CD4-positive, alpha-beta memory T cell (primary cell): ENCODE measurements at regions not wholly inside any gene's neighbourhood (a gene's known extent, or its start where the extent isn't known, plus 50 kb on each side); places are given as distances from the start of the nearest gene placed in this dataset.

Experiments used
- CTCF ChIA-PET: fragments of 350-600 bp; sonication (Branson Sonifier 250); formaldehyde crosslinking; loops from one replicate; lab custom pipeline; 2021; ENCODE audit warnings: inconsistent platforms; ENCODE audit not compliant: partially characterized antibody; lab: Charles Lee
- POLR2A ChIA-PET: fragments of 350-600 bp; sonication (Branson Sonifier 250); formaldehyde crosslinking; loops from one replicate; lab custom pipeline; 2021; ENCODE audit not compliant: partially characterized antibody; lab: Charles Lee
- DNase-seq, 5 donors: peaks; one replicate each; pipeline versions ENCODE4 v3.0.0 to v3.0.0-alpha.2; 2020 to 2022; ENCODE audit warnings: mixed read lengths in 1 of 5
- H3K27ac ChIP-seq: one replicate; pipeline ENCODE4 v1.7.0; 2013; ENCODE audit warnings: low read depth, low read length
- H3K27me3 ChIP-seq: 2 replicates; pipeline ENCODE4 v1.7.0; 2013; ENCODE audit warnings: mild to moderate bottlenecking, low read length, moderate library complexity; ENCODE audit not compliant: insufficient read depth
- H3K36me3 ChIP-seq: 2 replicates; pipeline ENCODE4 v1.7.0; 2013; ENCODE audit warnings: mild to moderate bottlenecking, low read length, moderate library complexity; ENCODE audit not compliant: insufficient read depth
- H3K4me1 ChIP-seq: 2 replicates; pipeline ENCODE4 v1.7.0; 2013; ENCODE audit warnings: mild to moderate bottlenecking, low read length, moderate library complexity; ENCODE audit not compliant: insufficient read depth
- H3K4me3 ChIP-seq, 2 donors: one replicate each; pipeline ENCODE4 v1.7.0; 2013; ENCODE audit warnings: low read length in 2 of 2, mild to moderate bottlenecking in 1 of 2
- H3K9me3 ChIP-seq, 2 donors: one replicate each; pipeline ENCODE4 v1.7.0; 2013; ENCODE audit warnings: low read length in 2 of 2, control low read depth in 1 of 2; ENCODE audit not compliant: control insufficient read depth in 1 of 2
- H3K27ac Mint-ChIP-seq, 7 donors: one replicate each; pipeline ENCODE4 v1.8.0; 2020 to 2021; ENCODE audit warnings: mixed read lengths in 7 of 7, mild to moderate bottlenecking in 6 of 7, inconsistent platforms in 3 of 7, moderate library complexity in 3 of 7
- H3K27me3 Mint-ChIP-seq, 2 donors: one replicate each; pipeline ENCODE4 v1.8.0; 2020 to 2021; ENCODE audit warnings: mixed read lengths in 2 of 2
- H3K36me3 Mint-ChIP-seq, 2 donors: one replicate each; pipeline ENCODE4 v1.8.0; 2020 to 2021; ENCODE audit warnings: mixed read lengths in 2 of 2, inconsistent platforms in 1 of 2, mild to moderate bottlenecking in 1 of 2
- H3K4me1 Mint-ChIP-seq, 4 donors: one replicate each; pipeline ENCODE4 v1.8.0; 2020 to 2021; ENCODE audit warnings: mixed read lengths in 4 of 4, mild to moderate bottlenecking in 1 of 4
- H3K4me3 Mint-ChIP-seq, 8 donors: one replicate each; pipeline ENCODE4 v1.8.0; 2020 to 2021; ENCODE audit warnings: mixed read lengths in 8 of 8, mild to moderate bottlenecking in 7 of 8, moderate library complexity in 6 of 8, inconsistent platforms in 3 of 8
- H3K9me3 Mint-ChIP-seq, 8 donors: one replicate each; pipeline ENCODE4 v1.8.0; 2020 to 2021; ENCODE audit warnings: mixed read lengths in 8 of 8, mild to moderate bottlenecking in 5 of 8, inconsistent platforms in 3 of 8, moderate library complexity in 1 of 8
- intact Hi-C: fragments of 100-400 bp; cut with micrococcal nuclease; formaldehyde crosslinking; loops from one replicate; pipeline ENCODE4 v1.15.1; 2023

DNA sequence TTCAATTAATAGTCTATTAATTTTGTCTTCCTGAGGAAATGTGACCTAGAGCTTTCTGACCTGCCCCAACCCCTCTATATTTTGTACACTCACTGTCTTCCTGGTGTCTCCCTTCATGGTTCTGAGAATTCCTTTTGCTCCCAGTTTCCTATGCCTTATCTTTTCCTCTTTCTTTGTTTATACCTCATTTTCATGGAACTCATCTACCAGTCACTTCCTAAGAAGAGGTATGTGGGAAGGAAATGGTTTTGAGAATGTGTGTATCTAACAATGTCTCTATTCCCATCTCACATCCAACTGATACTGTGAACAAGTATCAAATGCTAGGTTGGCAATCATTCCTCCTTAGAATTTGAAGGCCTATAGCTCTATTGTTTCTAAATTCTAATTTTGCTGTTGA lies 245.1 kb upstream of the EGLN3 start:
- Histone ChIP-seq H3K9me3 (no peaks in the 10 kb centered on the region), H3K27me3 (no peaks in the 10 kb centered on the region), H3K4me1 (no peaks in the 10 kb centered on the region), H3K36me3 (no peaks in the 10 kb centered on the region), H3K4me3 (no peak overlapping the region), H3K27ac (no peak overlapping the region)
- no peak for DNase-seq
- ChIA-PET POLR2A (no interaction called here), CTCF (no interaction called here)
- H3K27me3 Mint-ChIP-seq, result peaks cover 0 to 2% of the 10 kb centered on the region in 2 donors
- intact Hi-C loops, result no loop called here
- H3K36me3 Mint-ChIP-seq, result no peaks in the 10 kb centered on the region
- H3K4me1 Mint-ChIP-seq, result peaks cover 0 to 14% (median 3%) of the 10 kb centered on the region in 4 donors
- peaks cover 0 to 9% (median 3%) of the 10 kb centered on the region in 8 donors for H3K9me3 Mint-ChIP-seq
- H3K27ac Mint-ChIP-seq, result no peak overlapping the region
- H3K4me3 Mint-ChIP-seq, result no peak overlapping the region

DNA sequence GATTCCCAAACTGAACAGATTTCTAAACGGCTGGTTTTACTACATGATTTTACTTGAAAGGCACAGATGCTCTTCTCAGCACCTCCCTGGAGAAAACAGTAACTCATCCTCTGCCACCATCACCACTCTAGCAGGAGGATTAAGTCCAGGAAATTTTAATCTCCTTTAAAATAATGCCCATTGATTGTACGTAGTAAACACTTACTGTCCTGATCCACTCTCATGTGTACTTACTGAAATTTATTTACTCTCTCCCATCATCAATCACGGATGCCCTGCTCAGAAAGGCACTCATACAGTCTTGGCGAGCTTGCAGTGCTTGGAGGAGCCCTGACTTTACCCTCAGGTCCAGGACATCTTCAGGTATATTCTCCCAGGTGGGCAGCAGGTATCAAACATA lies 239.8 kb upstream of the EGLN3 start:
- Mint-ChIP-seq H3K4me1 (no peaks in the 10 kb centered on the region), H3K4me3 (no peak overlapping the region), H3K27me3 (no peaks in the 10 kb centered on the region), H3K9me3 (peaks cover 0 to 5% (median 2%) of the 10 kb centered on the region in 8 donors), H3K36me3 (no peaks in the 10 kb centered on the region), H3K27ac (no peak overlapping the region)
- Histone ChIP-seq H3K27me3 (no peaks in the 10 kb centered on the region), H3K27ac (no peak overlapping the region), H3K36me3 (no peaks in the 10 kb centered on the region), H3K4me3 (no peak overlapping the region), H3K9me3 (no peaks in the 10 kb centered on the region), H3K4me1 (no peaks in the 10 kb centered on the region)
- intact Hi-C loops, result no loop called here
- ChIA-PET POLR2A (no interaction called here), CTCF (interaction anchor here (1.3 kb wide), 1 partner anchor 10 kb away, joined by 3 read pairs; no protein-coding TSS in a partner anchor)
- no peak for DNase-seq

DNA sequence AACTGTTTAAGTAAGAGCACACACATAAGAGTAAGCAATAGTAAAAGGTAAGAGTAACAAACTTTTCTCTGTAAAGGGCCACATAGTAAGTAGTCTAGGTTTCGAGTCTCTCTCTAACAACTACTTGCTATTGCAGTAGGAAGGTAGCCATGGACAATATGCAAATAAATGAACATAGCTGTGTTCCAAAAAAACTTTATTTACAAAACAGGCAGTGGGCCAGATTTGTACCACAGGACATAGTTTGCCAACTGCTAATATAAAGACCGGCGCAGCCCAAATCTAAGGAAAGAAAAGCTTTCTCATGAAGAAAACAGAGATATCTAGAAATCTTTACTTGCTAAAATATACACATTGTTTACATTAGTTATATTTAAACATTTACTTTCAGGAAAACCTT lies 239.0 kb upstream of the EGLN3 start:
- H3K36me3 Mint-ChIP-seq, result no peaks in the 10 kb centered on the region

DNA sequence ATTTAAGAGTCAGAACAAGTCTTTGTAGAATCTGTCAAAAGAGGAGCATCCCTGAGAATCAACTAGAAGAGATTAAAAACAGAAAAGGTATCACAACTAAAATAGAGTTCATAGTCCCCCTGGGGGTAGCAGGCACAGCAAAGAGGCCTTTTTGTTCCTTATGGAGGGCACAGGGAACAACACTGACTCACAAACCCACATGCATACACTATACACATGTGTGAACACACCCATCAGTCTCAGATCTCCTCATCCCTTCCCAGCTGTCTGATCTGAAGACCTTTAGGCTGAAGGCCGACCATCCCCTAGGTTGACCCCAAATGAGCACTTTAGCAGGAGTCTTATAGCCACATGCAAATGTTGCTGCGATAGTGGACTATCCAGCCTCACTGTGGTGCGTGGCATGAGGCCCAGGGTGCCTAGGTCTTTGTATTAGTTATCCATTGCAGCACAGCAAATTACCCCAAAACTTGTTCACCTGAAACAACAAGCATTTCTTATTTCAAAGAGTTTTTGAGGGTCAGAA lies 236.7 kb upstream of the EGLN3 start:
- POLR2A ChIA-PET, result no interaction called here
- H3K27ac Mint-ChIP-seq, result no peak overlapping the region
- no peaks in the 10 kb centered on the region for H3K4me1 ChIP-seq

More for the DNA sequence above, 239.0 kb upstream of the EGLN3 start:
- Mint-ChIP-seq H3K27ac (no peak overlapping the region), H3K4me3 (no peak overlapping the region), H3K9me3 (peaks cover 0 to 5% (median 2%) of the 10 kb centered on the region in 8 donors), H3K27me3 (no peaks in the 10 kb centered on the region), H3K4me1 (no peaks in the 10 kb centered on the region)
- Histone ChIP-seq H3K4me3 (no peak overlapping the region), H3K36me3 (no peaks in the 10 kb centered on the region), H3K9me3 (no peaks in the 10 kb centered on the region), H3K27me3 (no peaks in the 10 kb centered on the region), H3K27ac (no peak overlapping the region), H3K4me1 (no peaks in the 10 kb centered on the region)
- intact Hi-C loops, result no loop called here
- DNase-seq, result no peak
- ChIA-PET CTCF (no interaction called here), POLR2A (no interaction called here)

DNA sequence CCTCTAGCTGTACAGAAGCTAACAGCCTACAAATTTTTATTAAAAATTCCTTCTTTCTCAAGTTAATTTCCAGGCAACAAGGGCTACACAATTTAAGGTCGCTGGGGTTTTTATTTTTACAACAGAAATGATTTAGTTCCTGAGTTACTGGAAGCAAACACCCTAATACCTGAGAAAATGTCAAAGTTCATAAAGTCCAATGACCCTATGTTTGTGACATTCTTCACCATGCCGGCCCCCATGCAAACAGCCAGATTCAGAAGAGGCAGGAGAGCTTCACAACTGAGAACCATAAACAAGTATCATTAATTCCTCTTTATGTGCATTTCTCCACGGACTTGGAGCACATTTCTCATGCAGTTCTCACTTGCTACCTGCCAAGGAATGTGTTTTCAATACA lies 236.2 kb upstream of the EGLN3 start:
- no peaks in the 10 kb centered on the region for H3K36me3 ChIP-seq

More for the DNA sequence above, 236.7 kb upstream of the EGLN3 start:
- Mint-ChIP-seq H3K4me1 (no peaks in the 10 kb centered on the region), H3K36me3 (no peaks in the 10 kb centered on the region), H3K4me3 (no peak overlapping the region), H3K9me3 (peaks cover 0 to 5% (median 0%) of the 10 kb centered on the region in 8 donors), H3K27me3 (peaks cover 0 to 3% of the 10 kb centered on the region in 2 donors)
- Histone ChIP-seq H3K9me3 (no peaks in the 10 kb centered on the region), H3K27ac (no peak overlapping the region), H3K36me3 (no peaks in the 10 kb centered on the region), H3K27me3 (no peaks in the 10 kb centered on the region), H3K4me3 (no peak overlapping the region)
- intact Hi-C loops, result no loop called here
- CTCF ChIA-PET, result no interaction called here
- DNase-seq, result no peak

DNA sequence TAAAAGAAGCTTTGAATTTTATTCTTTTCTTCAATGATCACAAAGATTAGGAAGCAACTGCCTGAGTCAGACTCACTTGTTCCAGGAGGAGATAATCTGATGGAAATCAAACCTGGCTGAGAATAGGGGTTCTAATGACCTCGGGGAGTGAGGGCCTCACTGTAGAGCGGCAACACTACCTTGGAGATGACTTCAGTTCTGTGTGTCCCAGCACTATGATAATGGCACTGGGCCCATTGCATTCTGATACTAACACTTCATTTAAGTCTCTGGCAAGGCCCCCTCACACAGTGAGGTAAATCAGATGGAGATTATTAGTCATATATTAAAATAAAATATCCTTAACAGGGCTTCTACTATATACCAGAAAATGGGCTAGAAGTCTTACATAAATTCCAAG lies 233.3 kb upstream of the EGLN3 start:
- peaks cover 0 to 2% (median 0%) of the 10 kb centered on the region in 4 donors for H3K4me1 Mint-ChIP-seq
- H3K9me3 Mint-ChIP-seq, result peaks cover 0 to 5% (median 0%) of the 10 kb centered on the region in 8 donors
- POLR2A ChIA-PET, result no interaction called here
- H3K4me1 ChIP-seq, result no peaks in the 10 kb centered on the region
- CTCF ChIA-PET, result no interaction called here
- H3K36me3 ChIP-seq, result no peaks in the 10 kb centered on the region
- H3K9me3 ChIP-seq, result no peaks in the 10 kb centered on the region
- H3K27me3 Mint-ChIP-seq, result peaks cover 0 to 4% of the 10 kb centered on the region in 2 donors
- H3K27ac ChIP-seq, result no peak overlapping the region
- intact Hi-C loops, result no loop called here
- H3K27me3 ChIP-seq, result no peaks in the 10 kb centered on the region
- H3K4me3 ChIP-seq, result no peak overlapping the region
- no peak for DNase-seq
- no peaks in the 10 kb centered on the region for H3K36me3 Mint-ChIP-seq
- no peak overlapping the region for H3K27ac Mint-ChIP-seq
- H3K4me3 Mint-ChIP-seq, result no peak overlapping the region

More for the DNA sequence above, 236.2 kb upstream of the EGLN3 start:
- no peaks in the 10 kb centered on the region for H3K27me3 ChIP-seq
- H3K9me3 ChIP-seq, result no peaks in the 10 kb centered on the region
- no peaks in the 10 kb centered on the region for H3K4me1 ChIP-seq
- Mint-ChIP-seq H3K27ac (no peak overlapping the region), H3K9me3 (peaks cover 0 to 5% (median 0%) of the 10 kb centered on the region in 8 donors), H3K4me1 (no peaks in the 10 kb centered on the region), H3K36me3 (no peaks in the 10 kb centered on the region), H3K27me3 (peaks cover 0 to 3% of the 10 kb centered on the region in 2 donors), H3K4me3 (no peak overlapping the region)
- POLR2A ChIA-PET, result no interaction called here
- no peak for DNase-seq
- CTCF ChIA-PET, result no interaction called here
- intact Hi-C loops, result no loop called here
- no peak overlapping the region for H3K27ac ChIP-seq
- no peak overlapping the region for H3K4me3 ChIP-seq

DNA sequence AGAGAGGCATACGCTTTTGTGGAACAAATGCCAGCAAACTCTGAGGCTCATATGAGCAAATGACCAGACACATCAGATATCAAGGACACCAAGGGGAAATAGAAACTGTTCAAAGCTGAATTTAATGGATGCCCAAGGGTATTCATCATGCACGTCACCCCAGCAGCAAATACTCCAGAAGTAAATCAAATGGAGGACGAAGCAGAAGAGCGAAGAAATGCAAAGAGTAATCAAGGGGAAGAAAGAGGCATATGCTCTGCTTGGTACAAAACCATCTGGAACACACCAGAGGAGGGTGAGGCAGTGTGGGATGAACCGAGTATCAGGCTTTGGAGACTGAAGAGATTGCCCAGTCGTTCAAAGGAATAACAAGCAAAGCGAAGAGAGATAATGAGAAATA lies 232.6 kb upstream of the EGLN3 start:
- H3K9me3 Mint-ChIP-seq, result peaks cover 0 to 5% (median 0%) of the 10 kb centered on the region in 8 donors
- Histone ChIP-seq H3K4me1 (no peaks in the 10 kb centered on the region), H3K27ac (no peak overlapping the region), H3K36me3 (no peaks in the 10 kb centered on the region), H3K4me3 (no peak overlapping the region), H3K27me3 (no peaks in the 10 kb centered on the region), H3K9me3 (no peaks in the 10 kb centered on the region)
- H3K36me3 Mint-ChIP-seq, result no peaks in the 10 kb centered on the region
- peaks cover 0 to 4% of the 10 kb centered on the region in 2 donors for H3K27me3 Mint-ChIP-seq
- ChIA-PET CTCF (no interaction called here), POLR2A (no interaction called here)
- no peak overlapping the region for H3K4me3 Mint-ChIP-seq
- peaks cover 0 to 2% (median 0%) of the 10 kb centered on the region in 4 donors for H3K4me1 Mint-ChIP-seq
- intact Hi-C loops, result no loop called here
- no peak for DNase-seq
- no peak overlapping the region for H3K27ac Mint-ChIP-seq
